ENCODE measurements at regions not wholly inside any gene's neighbourhood (a gene's known extent, or its start where the extent isn't known, plus 50 kb on each side); places are given as distances from the start of the nearest gene placed in this dataset.

DNA sequence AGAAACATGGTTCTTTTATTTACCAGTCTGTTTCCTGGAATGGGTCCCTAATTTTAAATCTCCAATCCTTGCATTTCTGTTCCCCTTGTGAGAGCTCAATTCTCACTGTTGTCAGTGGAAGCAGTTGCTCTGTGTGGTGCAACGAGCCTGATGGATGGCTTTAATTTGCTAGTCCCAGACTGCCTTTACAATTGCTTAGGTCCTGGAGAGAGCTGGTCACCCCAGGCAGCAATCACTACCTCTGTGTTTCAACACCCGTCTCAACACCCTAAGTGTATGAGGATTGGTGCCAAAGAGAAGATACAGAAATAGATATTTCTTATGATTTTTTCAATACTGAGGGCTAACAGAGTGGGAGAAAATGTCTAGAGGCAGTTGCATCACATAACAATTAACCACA, 873.8 kb downstream of the GLUD2 start:
- 61% methylated on average over 2 of the region's 2 CpGs for WGBS
- no peaks in the 10 kb centered on the region for H3K27me3 ChIP-seq (replicated peaks; ENCODE audit: insufficient read depth)
- H3K36me3 ChIP-seq: no peaks in the 10 kb centered on the region
- no peak overlapping the region for H3K4me3 ChIP-seq
- H3K4me1 ChIP-seq (replicated peaks): no peaks in the 10 kb centered on the region
- H3K27ac ChIP-seq: no peak overlapping the region
- no peak for DNase-seq (ENCODE audit: low spot score)
- TF ChIP-seq, protein P1, sequence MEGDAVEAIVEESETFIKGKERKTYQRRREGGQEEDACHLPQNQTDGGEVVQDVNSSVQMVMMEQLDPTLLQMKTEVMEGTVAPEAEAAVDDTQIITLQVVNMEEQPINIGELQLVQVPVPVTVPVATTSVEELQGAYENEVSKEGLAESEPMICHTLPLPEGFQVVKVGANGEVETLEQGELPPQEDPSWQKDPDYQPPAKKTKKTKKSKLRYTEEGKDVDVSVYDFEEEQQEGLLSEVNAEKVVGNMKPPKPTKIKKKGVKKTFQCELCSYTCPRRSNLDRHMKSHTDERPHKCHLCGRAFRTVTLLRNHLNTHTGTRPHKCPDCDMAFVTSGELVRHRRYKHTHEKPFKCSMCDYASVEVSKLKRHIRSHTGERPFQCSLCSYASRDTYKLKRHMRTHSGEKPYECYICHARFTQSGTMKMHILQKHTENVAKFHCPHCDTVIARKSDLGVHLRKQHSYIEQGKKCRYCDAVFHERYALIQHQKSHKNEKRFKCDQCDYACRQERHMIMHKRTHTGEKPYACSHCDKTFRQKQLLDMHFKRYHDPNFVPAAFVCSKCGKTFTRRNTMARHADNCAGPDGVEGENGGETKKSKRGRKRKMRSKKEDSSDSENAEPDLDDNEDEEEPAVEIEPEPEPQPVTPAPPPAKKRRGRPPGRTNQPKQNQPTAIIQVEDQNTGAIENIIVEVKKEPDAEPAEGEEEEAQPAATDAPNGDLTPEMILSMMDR (IDR thresholded peaks at IDR 0.05): no peak
- TF ChIP-seq POLR2A (IDR thresholded peaks at IDR 0.05) (no peak), POLR2AphosphoS5 (IDR thresholded peaks at IDR 0.05) (no peak)
- H3K9me3 ChIP-seq: no peaks in the 10 kb centered on the region
- intact Hi-C loops (cut with DNase I): no loop called here

DNA sequence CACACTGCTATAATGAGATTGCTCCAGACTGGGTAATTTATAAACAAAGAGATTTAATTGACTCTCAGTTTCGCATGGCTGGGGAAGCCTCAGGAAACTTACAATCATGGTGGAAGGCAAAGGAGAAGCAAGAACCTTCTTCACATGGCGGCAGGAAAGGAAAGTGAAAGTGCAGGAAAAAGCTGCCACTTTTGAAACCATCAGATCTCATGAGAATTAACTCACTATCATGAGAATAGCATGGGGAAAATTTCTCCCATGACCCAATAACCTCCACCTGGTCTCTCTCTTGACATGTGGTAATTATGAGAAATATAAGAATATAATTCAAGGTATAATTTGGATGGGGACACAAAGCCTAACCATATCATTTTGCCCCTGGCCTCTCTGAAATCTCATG, 884.2 kb downstream of the GLUD2 start:
- intact Hi-C loops (cut with DNase I): no loop called here
- H3K4me3 ChIP-seq: no peak overlapping the region
- H3K4me1 ChIP-seq (replicated peaks): no peaks in the 10 kb centered on the region
- no peak overlapping the region for H3K27ac ChIP-seq
- no peaks in the 10 kb centered on the region for H3K36me3 ChIP-seq
- no peak for DNase-seq (ENCODE audit: low spot score)
- 88% methylated on average over 2 of the region's 2 CpGs for WGBS
- TF ChIP-seq, protein P1 (IDR thresholded peaks at IDR 0.05): no peak
- TF ChIP-seq POLR2AphosphoS5 (IDR thresholded peaks at IDR 0.05) (no peak), POLR2A (IDR thresholded peaks at IDR 0.05) (no peak)
- H3K27me3 ChIP-seq (replicated peaks; ENCODE audit: insufficient read depth): no peaks in the 10 kb centered on the region
- no peaks in the 10 kb centered on the region for H3K9me3 ChIP-seq

DNA sequence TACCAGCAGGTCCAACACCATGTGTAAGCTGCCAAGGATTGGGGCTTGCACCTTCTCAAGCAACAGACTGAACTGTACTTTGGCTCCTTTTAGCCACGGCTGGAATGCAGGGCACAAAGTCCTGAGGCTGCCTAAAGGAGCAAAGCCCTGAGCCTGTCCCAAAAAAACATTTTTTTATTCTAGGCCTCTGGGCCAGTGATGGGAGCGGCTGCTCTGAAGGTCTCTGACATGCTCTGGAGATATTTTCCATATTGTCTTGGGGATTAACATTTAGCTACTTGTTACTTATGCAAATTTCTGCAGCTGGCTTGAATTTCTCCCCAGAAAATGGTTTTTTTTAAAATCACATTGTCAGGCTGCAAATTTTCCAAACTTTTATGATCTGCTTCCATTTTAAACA, 885.3 kb downstream of the GLUD2 start:
- no peak for DNase-seq (ENCODE audit: low spot score)
- no peaks in the 10 kb centered on the region for H3K4me1 ChIP-seq (replicated peaks)
- H3K9me3 ChIP-seq: no peaks in the 10 kb centered on the region
- H3K4me3 ChIP-seq: no peak overlapping the region
- H3K27ac ChIP-seq: no peak overlapping the region
- WGBS: 100% methylated on average over 1 of the region's 2 CpGs
- H3K27me3 ChIP-seq (replicated peaks; ENCODE audit: insufficient read depth): no peaks in the 10 kb centered on the region
- no peaks in the 10 kb centered on the region for H3K36me3 ChIP-seq
- TF ChIP-seq, protein P1 (IDR thresholded peaks at IDR 0.05): no peak
- no peak for TF ChIP-seq POLR2AphosphoS5 (IDR thresholded peaks at IDR 0.05)
- intact Hi-C loops (cut with DNase I): no loop called here

DNA sequence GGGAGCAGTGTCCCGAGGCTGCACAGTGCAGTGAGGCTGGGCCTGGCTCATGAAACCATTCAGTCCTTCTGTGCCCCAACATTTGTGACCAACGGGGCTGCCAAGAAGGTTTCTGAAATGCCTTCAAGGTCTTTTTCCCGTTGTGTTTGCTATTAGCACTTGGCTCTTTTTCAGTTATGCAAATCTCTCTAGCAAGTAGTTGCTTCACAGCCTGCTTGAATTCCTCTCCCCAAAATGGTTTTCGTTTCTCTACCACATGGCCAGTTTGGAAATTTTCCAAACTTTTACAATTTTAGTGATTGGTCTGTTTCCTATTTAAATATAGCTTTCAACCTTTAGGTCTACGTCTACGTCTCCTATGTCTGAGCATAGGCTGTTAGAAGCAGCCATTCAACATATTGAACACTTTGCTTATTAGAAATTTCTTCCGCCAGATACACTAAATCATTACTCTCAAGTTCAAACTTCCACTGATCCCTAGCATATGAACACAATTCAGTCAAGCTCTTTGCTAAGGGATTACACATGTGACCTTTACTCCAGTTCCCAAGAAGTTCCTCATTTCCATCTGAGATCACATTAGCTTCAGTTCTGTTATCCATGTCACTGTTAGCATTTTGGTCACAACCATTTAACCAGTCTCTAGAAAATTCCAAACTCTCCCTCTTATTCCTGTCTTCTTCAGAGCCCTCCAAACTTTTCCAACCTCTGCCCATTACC, 901.8 kb downstream of the GLUD2 start:
- no peak for TF ChIP-seq POLR2AphosphoS5 (IDR thresholded peaks at IDR 0.05)
- TF ChIP-seq, protein P1 (IDR thresholded peaks at IDR 0.05): no peak
- TF ChIP-seq POLR2A (IDR thresholded peaks at IDR 0.05): no peak
- Histone ChIP-seq H3K27ac (no peak overlapping the region), H3K36me3 (no peaks in the 10 kb centered on the region), H3K4me3 (no peak overlapping the region), H3K4me1 (replicated peaks) (no peaks in the 10 kb centered on the region), H3K27me3 (replicated peaks; ENCODE audit: insufficient read depth) (no peaks in the 10 kb centered on the region), H3K9me3 (no peaks in the 10 kb centered on the region)
- no peak for DNase-seq (ENCODE audit: low spot score)
- intact Hi-C loops (cut with DNase I): no loop called here
- WGBS: 77% methylated on average over 7 of the region's 7 CpGs

DNA sequence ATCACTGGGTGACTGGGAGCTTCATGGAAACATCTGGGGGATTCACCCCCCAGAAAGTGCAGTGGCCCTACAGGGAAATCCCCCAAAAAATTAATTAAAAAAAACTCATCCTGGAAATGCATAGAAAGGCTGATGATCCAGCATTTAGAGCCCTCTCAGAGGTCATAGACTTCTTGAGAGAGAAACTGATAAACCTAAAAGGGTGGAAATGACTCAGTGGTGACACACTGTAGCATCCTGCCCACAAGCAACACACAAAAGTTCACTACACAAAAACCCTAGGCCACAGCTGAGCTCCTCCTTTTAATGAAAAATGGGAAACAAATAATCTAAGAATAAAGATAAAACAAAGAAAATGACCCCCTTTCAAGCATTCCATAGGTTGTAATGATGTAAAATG, 911.5 kb downstream of the GLUD2 start:
- intact Hi-C loops (cut with DNase I): no loop called here
- Histone ChIP-seq H3K36me3 (no peaks in the 10 kb centered on the region), H3K27ac (no peak overlapping the region), H3K4me1 (replicated peaks) (no peaks in the 10 kb centered on the region), H3K4me3 (no peak overlapping the region), H3K27me3 (replicated peaks; ENCODE audit: insufficient read depth) (no peaks in the 10 kb centered on the region), H3K9me3 (no peaks in the 10 kb centered on the region)
- TF ChIP-seq POLR2AphosphoS5 (IDR thresholded peaks at IDR 0.05): no peak
- no peak for TF ChIP-seq POLR2A (IDR thresholded peaks at IDR 0.05)
- TF ChIP-seq, protein P1 (IDR thresholded peaks at IDR 0.05): no peak
- DNase-seq (ENCODE audit: low spot score): no peak

All from prostate gland (tissue), 2 donors.